ENCODE measurements at regions not wholly inside any gene's neighbourhood (a gene's known extent, or its start where the extent isn't known, plus 50 kb on each side); places are given as distances from the start of the nearest gene placed in this dataset.

- DNase-seq: no peak
Observed at GRCh38 chr4:89665662-89666061, 171.3 kb downstream of the SNCA start.

- no peak for DNase-seq
Observed at GRCh38 chr4:89664521-89664920, 172.4 kb downstream of the SNCA start.

- no peak for DNase-seq
Observed at GRCh38 chr4:89661173-89661899, 175.6 kb downstream of the SNCA start.

GRCh38 chr4:89660444-89661172, 176.4 kb downstream of the SNCA start:
- DNase-seq: no peak

GRCh38 chr4:89658701-89659024, 178.3 kb downstream of the SNCA start:
- no peak for DNase-seq

GRCh38 chr4:89657931-89658700, 178.8 kb downstream of the SNCA start:
- no peak for DNase-seq

GRCh38 chr4:89653012-89653411, 183.9 kb downstream of the SNCA start:
- DNase-seq: no peak

- DNase-seq: no peak
Observed at GRCh38 chr4:89645482-89645881, 191.5 kb downstream of the SNCA start.

GRCh38 chr4:89641367-89641687, 195.6 kb downstream of the SNCA start:
- no peak for DNase-seq

GRCh38 chr4:89640620-89641366, 196.2 kb downstream of the SNCA start:
- peak; percentile 49 for DNase-seq

- DNase-seq: no peak
Observed at GRCh38 chr4:89639395-89639794, 197.6 kb downstream of the SNCA start.

GRCh38 chr4:89625599-89626293, 211.2 kb downstream of the SNCA start:
- no peak for DNase-seq

GRCh38 chr4:89619206-89619962, 217.6 kb downstream of the SNCA start:
- DNase-seq: no peak

- DNase-seq: no peak
Observed at GRCh38 chr4:89618151-89618550, 218.8 kb downstream of the SNCA start.

- DNase-seq: no peak
Observed at GRCh38 chr4:89617317-89617716, 219.6 kb downstream of the SNCA start.

- DNase-seq: no peak
Observed at GRCh38 chr4:89616382-89616781, 220.6 kb downstream of the SNCA start.

GRCh38 chr4:89615051-89615450, 221.9 kb downstream of the SNCA start:
- DNase-seq: no peak

GRCh38 chr4:89614155-89614554, 222.8 kb downstream of the SNCA start:
- DNase-seq: no peak

- DNase-seq: no peak
Observed at GRCh38 chr4:89610236-89610635, 226.7 kb downstream of the SNCA start.

- DNase-seq: no peak
Observed at GRCh38 chr4:89609756-89610155, 227.2 kb downstream of the SNCA start.

GRCh38 chr4:89604951-89605350, 232.0 kb downstream of the SNCA start:
- no peak for DNase-seq

GRCh38 chr4:89599026-89599425, 237.9 kb downstream of the SNCA start:
- no peak for DNase-seq

Measured in right forelimb (tissue), 1 donor.